ENCODE measurements at regions not wholly inside any gene's neighbourhood (a gene's known extent, or its start where the extent isn't known, plus 50 kb on each side); places are given as distances from the start of the nearest gene placed in this dataset.

DNA sequence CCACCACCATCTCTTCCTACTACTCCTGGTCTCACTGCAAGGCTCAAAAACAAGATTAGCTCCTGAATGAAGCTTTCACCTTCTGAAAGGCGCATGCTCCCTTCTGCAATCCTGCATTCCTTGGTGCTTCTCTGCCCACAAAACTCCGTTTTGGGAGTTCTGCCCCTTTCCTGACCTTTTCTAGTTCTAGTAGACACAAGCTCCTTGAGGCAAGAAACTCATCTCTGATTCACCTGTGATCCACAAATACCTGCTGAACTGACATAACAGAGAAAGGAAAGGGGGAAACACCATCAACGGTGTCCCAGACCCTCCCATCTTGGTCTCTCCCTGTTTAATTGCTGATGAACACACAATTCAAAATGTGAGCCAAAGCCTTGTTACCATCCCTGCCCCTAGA is 64.0 kb upstream of the EGR2 start:
- no peak for TF ChIP-seq CTCF (conservative IDR thresholded peaks at IDR 0.05 in 1 of 2, IDR thresholded peaks at IDR 0.05 in 1 of 2; ENCODE audit: extremely low read depth in 1 of 2, insufficient read depth in 1 of 2, low read depth in 1 of 2, low read length in 2 of 2)
- TF ChIP-seq EZH2 (IDR thresholded peaks at IDR 0.05; ENCODE audit: borderline replicate concordance, low read length) = no peak

Measured in mammary epithelial cell (primary cell).